ENCODE measurements at regions not wholly inside any gene's neighbourhood (a gene's known extent, or its start where the extent isn't known, plus 50 kb on each side); places are given as distances from the start of the nearest gene placed in this dataset.

GRCh38 chr2:176622792-176623191 lies 353.6 kb downstream of the MTX2 start:
- no peak for DNase-seq

- no peak for DNase-seq
Measured at GRCh38 chr2:176626796-176627195, 357.6 kb downstream of the MTX2 start.

GRCh38 chr2:176628438-176628837 lies 359.2 kb downstream of the MTX2 start:
- DNase-seq = no peak

DNA sequence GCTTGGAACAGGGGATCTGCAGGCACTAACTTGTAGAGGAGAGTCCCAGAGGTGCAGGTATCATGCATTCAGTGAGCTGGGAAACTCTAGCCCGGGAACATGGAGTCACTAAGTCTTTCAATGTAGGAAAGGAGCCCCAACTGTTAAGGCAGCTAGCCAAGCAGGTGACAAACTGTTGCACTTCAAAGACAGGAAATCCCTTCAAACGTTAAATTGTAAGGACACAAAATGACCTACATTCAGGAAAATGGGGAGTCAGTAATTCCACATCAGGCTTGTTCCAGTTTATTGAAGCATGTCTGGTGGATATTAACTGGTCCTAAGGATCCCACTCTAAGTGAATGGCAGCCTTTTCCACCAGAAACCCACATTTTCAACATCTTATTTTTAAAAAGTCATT lies 364.5 kb downstream of the MTX2 start:
- DNase-seq = no peak

- DNase-seq = no peak
Measured at GRCh38 chr2:176636401-176636800, 367.2 kb downstream of the MTX2 start.

GRCh38 chr2:176637142-176637485 lies 367.9 kb downstream of the MTX2 start:
- DNase-seq = no peak

GRCh38 chr2:176637486-176638166 lies 368.4 kb downstream of the MTX2 start:
- DNase-seq = peak in 1 of 2 donors; percentile 20

DNA sequence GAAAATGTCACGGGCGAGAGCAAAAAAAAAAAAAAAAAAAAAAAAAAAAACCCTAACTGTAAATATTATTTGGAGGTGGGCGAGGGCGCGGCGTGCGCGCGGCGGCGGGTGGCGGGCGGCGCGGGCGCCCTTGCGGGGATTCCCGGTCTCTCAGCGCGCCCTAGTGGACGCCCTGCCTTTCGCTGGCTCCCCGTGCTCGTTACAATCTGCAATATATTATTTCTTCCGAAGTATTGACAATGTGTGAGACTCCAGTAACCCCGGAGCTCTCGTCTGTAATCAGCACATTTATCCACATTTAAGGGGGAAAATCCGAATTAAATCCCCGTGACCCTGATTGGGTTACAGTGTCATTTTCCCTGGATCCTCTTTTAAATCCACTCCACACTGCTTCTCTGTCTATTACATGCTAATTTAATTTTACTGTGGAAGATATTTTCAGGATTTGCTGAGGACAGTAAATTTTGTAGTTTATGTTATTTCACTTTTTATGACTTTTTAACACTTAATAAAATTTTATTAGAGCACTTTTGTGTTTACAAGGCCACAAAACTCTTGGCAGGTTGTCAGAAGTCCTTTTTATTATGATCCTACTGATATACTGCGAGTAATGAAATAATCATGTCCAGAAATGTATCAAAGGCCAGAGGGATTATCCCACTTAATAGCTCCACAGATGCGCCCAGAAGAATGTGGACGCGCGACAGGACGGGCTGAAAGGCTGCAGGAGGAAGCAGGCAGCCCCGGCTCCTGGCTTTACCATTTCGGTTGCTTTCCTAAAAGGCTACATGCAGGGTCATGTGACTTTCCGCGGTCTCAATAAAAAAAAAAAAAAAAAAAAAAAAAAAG lies 369.1 kb downstream of the MTX2 start:
- peak; percentile 57 to 73 for DNase-seq

DNA sequence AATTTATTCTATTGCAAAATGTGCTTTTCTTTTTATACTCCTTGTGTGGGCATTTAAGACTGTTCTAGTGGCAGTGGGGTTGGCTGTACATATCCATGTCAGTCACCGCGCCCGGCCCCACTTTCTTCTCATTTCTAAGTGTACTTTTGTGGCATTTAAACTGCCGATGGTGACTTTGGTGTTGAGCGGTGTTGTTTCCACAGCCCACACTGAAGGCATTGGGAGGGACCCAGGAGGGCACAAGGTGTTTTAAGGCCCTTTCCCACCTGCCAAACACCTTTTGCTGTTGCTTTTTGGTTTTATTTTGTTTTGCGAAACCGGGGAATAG lies 369.7 kb downstream of the MTX2 start:
- DNase-seq = no peak

DNA sequence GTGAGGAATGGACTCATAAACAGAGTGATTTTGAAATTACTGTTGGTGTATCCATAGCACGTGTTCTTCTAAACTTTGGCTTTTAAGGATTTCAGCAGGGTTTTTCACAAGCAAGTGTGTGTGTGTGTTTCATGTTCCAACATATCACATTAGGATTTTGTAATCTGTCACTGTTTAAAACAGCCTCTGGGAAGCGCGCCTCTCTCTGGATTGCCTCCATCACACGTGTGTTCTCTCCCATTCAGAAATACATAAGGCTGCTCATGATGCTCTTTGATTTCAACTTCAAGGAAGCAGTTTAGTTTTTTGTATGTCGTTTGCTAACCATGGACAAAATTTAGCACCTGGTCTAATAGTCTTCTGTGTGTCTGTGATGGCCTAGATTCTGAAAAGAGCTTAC lies 370.4 kb downstream of the MTX2 start:
- no peak for DNase-seq

- no peak for DNase-seq
Measured at GRCh38 chr2:176641436-176641835, 372.2 kb downstream of the MTX2 start.

DNA sequence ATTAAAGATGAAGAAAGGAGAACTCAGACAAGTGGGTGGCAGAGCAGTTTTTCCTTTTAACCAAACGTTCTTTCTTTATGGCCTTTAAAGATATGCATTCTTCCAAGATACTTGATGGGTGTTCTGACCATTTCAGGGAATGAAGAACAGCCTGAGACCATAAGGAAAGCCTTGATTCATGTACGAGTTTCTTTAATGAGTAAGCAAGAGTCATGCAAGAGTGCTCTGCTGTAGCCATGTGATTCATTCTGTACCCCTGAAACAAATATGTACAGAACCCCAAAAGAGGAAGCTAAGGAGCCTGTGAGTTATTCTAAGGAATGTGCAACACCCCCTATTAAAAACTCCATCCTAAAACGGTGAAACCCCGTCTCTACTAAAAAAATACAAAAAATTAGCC lies 372.8 kb downstream of the MTX2 start:
- no peak for DNase-seq

GRCh38 chr2:176643646-176644045 lies 374.4 kb downstream of the MTX2 start:
- no peak for DNase-seq

GRCh38 chr2:176645494-176645893 lies 376.3 kb downstream of the MTX2 start:
- no peak for DNase-seq

- no peak for DNase-seq
Measured at GRCh38 chr2:176646033-176646615, 376.9 kb downstream of the MTX2 start.

DNA sequence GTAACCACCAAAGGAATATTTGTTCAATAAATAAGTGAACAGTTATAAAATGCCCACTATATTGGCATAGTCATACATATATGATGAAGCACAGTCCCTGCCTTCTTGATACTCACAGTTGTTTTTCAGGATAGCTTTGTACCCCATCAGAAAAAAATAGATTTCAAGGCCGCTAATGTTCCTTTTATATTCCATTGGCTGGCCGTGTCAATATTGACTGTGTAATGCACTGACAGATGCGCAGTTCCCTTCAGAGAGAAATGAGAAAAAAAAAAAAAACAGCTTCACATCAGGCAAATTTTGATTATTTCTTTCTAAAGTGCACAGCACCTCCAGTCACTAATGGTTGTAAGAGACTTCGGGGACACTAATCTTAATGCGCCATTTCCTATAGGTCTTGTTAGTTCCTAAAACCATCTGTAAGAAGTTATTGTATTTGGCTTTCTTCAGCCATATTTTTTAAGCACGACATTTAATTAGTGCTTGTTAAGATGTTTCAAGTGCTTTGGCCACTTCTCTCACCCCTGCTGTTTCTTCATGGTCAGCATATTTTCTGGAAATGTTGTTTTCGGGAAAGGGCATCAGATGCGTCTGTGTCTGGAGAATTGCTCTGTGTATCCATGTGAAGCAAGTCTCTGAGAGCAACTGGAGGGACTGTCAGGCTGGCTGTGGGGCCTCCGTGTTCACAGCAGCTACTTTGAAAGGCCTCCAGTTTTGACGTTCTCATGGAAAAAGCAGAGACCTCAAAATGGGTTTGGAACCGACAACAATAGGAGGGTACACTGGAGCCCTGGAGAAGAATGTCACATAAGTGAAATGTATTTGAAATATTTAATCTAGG lies 378.3 kb downstream of the MTX2 start:
- no peak for DNase-seq

- DNase-seq = no peak
Measured at GRCh38 chr2:176648700-176649297, 379.6 kb downstream of the MTX2 start.

- no peak for DNase-seq
Measured at GRCh38 chr2:176650104-176650837, 381.0 kb downstream of the MTX2 start.

DNA sequence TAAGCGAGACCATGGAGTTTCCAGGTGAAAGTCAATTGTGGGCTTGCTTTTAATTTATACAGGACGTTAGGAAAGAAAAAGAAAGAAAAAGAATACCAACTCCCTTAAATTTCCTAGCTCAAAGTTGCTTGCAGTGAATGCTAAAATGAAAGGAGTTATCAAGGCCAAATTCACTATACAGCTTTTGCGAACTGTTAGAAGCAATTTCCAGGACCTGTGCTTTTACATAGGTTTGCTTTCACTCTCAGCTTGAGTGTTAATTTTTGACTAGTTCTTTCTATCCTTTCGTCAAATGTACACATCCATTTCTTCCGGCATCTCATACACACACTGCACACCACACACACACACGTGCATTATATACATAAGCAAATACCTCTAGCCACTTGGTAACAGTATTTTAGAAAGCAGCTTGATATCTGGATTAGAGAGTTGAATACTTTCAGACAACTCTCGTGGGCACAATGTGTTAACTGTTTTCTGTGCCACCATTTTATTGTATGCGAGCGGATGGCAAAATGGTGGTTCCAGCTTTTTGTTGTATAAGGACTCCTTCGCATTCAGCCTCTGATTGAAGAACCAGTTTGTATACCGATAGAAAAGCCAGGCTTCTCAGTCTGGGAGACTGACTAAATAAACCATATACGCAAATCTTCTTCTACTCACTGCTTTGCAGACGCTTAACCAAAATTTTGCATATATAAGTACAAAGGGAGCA lies 381.8 kb downstream of the MTX2 start:
- DNase-seq = no peak

GRCh38 chr2:176652300-176653182 lies 383.3 kb downstream of the MTX2 start:
- DNase-seq = no peak
